ENCODE measurements at regions not wholly inside any gene's neighbourhood (a gene's known extent, or its start where the extent isn't known, plus 50 kb on each side); places are given as distances from the start of the nearest gene placed in this dataset.

DNA sequence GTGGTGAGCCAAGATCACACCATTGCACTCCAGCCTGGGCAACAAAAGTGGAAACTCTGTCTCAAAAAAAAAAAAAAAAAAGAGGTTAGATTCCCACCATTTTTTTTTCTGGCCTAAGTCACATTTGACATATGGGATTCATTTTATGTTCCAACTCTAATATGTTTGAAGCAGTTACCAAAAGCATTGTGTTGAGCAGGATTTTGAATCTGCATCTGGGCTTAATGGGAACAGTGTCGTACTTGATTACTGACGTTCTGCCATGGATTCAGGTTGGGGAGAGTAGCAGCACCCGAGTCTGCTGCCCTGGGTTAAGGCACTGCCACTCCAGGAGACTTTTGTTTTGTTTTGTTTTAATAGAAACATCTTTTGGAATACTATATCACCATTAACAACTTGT lies 348.7 kb upstream of the TBL1XR1 start:
- DNase-seq = no peak

GRCh38 chr3:177547711-177548350 lies 350.5 kb upstream of the TBL1XR1 start:
- no peak for DNase-seq

DNA sequence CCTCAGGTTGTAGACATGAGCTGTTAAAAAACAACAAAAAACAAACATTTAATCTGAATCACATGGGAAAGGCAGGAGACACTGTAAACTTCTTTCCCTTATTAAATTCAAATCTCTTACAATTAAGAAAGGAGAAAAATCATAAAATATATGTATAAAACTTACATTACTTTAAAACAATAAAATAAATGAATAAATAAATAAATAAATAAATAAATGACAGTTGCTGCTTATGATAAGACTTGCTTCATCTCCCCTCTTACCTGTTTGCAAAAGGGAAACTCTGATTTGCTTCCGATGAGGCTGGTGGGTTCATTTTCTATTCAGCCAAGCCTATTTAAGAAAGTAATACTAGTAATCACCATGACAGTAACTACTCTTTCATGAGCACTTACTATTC lies 353.4 kb upstream of the TBL1XR1 start:
- no peak for DNase-seq

GRCh38 chr3:177551431-177551836 lies 354.2 kb upstream of the TBL1XR1 start:
- no peak for DNase-seq

GRCh38 chr3:177552051-177552450 lies 354.8 kb upstream of the TBL1XR1 start:
- no peak for DNase-seq

DNA sequence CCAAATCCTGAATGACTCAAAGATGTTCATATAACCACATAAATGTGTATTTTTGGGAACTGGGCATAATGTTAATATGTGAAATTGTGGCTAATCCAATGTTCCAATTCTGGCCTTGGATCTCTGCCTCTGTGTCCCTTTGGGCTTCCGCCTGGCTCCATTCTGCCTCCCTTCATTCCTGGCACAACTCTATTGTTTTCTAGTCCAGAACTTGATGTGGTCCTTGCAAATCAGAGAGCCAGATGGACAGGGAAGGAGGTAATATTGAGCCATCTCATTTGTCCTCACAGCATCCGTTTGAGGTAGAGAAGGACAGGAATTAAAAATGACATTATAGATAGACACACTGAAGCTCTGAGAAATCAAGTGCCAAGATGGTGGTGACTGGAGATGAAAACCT lies 355.7 kb upstream of the TBL1XR1 start:
- no peak for DNase-seq

- no peak for DNase-seq
Observed at GRCh38 chr3:177553579-177553978, 356.3 kb upstream of the TBL1XR1 start.

GRCh38 chr3:177554895-177555759 lies 357.8 kb upstream of the TBL1XR1 start:
- DNase-seq = no peak

DNA sequence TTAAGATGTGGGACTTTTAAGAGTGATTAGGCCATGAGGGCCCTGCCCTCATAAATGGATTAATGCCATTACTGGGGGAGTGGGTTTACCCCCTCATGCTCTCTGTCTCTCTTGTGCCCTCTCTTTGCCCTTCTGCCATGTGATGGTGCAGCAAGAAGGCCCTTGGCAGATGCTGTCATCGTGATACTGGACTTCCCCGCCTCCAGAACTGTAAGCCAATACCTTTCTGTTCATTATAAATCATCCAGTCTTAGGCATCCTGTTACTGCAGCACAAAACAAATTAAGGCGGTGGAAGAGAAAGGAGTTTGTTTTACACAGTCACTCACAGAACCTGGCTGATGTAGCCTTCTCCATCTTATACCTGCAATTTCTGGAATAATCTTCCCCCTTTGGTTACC lies 360.3 kb upstream of the TBL1XR1 start:
- DNase-seq = no peak

GRCh38 chr3:177561365-177561764 lies 364.1 kb upstream of the TBL1XR1 start:
- no peak for DNase-seq

GRCh38 chr3:177561769-177562392 lies 364.6 kb upstream of the TBL1XR1 start:
- no peak for DNase-seq

DNA sequence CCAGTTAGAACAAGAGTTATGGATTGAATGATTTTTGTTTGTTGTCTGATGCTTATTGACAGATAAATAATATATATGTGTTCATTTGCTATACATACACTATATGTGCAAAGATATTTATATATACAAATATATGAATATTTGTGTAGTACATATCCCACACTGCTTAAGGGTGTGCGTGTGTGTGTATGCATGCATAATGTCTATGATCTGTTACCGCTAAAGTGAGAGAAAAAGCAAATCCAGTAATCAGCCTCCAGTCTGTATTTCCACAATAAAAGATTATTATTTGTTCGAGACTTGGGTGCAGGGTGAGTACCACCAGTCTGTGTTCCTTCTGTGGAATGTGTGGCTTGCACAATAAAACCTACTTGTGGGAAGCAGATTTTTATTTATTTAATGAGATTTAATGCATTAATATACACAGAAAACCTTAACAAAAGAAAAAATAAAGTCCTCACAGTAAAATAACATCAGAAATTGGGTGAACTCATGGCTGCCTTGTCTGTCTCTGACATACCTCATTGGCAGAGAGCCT lies 366.0 kb upstream of the TBL1XR1 start:
- DNase-seq = no peak

DNA sequence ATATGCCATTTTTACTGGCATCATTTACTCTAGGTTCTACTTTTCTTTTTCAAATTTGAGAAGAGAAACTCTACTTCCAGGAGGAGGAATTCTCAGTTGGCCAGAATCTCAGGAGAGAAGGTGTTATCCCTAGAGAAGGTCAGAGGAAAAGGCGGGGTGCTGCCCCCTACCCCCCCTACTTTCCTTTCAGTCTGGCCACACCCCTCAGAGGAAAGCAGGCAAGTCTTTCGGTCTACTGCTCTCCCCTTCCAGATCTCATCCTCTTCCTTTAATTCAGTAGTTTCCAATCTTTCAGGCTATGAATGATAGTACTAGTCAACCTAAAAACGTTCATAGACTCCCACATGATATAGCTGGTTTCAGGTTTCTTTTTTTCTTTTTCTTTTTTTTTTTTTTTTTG lies 366.5 kb upstream of the TBL1XR1 start:
- DNase-seq = no peak

DNA sequence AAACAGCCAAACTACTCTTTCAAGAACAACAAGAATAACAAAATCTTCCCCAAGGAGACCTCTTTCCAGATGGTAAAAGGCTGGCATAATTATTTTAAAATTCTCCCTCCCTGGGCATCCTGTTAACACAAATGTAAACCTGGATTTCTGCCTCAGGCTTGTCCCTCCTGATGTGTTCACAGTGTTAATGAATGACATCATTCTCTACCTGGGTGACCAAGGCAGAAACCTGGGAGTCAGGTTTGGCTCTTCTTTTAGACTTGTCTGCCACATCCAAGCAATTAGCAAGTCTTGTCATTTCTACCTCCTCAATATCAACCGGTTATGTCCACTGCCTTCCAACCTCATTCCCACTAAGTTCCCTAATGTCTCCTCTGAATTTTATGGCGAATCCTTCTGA lies 368.7 kb upstream of the TBL1XR1 start:
- DNase-seq = no peak

GRCh38 chr3:177567833-177568232 lies 370.6 kb upstream of the TBL1XR1 start:
- DNase-seq = no peak

GRCh38 chr3:177569193-177569592 lies 371.9 kb upstream of the TBL1XR1 start:
- no peak for DNase-seq

DNA sequence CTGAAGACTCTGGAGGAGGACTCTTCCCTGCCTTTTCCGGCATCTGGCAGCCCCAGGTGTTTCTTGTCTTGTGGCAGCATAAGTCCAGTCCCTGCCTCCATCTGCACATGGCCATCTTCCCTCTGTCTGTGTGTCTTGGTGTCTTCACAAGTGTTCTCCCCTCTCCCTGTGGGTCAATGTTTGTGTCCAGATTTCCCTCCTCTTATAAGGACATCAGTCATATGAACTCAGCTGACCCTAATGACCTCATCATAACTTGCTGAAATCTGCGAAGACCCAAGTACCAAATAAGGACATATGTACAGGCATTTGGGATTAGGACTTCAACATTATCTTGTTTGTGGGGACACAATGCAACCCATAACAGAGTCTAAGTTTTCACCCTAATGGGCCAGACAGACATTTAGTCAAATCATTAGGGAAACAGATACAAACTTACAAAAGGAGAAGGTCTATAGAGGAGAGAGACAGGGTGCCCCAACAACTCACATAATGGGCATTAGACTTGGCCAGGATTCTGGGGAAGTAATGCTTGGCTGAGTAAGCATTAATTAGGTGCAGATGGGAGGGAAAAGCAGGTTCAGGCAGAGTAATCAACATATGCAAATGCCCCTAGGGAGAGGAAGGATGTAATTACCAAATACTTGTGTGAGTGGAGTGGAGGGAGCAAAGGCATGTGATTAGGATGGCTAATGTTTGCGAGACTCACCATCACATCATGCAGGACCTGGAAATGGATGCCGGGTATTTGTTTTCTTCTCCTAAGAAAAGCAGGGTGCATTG lies 372.8 kb upstream of the TBL1XR1 start:
- no peak for DNase-seq

DNA sequence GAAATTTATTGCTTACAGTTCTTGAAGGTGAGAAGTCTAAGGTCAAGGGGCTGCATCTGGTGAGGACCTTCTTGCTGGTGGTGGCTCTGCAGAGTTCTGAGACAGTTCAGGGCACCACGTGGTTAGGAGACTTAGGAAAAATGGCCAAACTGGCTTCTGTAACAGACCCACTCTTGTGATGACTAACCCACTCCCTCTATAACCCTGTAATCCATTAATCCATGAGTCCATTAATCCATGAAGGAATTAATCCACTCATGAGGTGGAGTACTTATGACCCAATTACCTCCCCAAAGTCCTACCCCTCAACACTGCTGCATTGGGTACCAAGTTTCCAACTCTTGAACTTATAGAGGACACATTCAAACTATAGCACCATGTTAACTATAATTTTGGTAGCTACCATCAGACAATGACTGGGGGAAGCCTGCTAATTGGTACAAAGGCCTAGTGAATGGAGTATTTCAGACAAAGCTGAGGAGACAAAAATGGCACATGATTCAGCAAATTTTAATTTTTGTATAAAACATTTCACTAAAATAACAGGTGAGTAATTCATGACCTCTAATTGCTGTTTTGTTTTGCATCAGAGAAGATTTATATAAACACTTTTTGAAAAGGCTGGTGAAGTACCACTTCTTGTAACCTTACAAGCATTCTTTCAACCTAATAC lies 374.1 kb upstream of the TBL1XR1 start:
- no peak for DNase-seq

GRCh38 chr3:177571944-177572315 lies 374.6 kb upstream of the TBL1XR1 start:
- DNase-seq = no peak

DNA sequence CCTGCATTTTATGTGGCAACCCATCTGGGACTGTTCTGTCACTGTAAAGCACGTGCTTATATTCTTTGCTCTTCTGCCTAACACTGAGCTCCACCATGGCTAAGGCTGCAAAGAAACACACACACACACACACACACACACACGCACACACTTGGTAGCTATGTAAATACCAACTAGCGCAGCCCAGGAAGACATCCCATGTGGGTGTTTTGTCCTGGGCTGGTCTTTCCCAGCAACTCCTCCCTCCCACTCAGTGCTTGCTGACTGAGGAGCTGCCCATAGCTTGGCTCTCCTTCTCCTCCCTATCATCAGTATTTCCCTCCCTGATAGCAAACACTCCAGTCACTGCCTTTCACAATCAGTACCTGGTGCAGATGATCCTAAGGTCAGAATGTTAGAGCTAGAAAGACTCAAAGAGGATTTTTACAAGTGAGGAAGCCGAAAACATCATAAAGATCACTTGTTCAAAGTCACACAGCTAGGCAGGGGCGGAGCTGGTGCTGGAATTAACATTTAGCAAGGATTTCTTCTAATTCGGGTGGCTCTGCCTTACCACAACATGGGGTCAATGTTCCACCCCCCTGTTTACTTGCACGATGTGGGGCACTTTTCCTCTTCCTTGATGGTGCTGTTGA lies 377.1 kb upstream of the TBL1XR1 start:
- no peak for DNase-seq

- DNase-seq = no peak
Observed at GRCh38 chr3:177576746-177577145, 379.5 kb upstream of the TBL1XR1 start.

GRCh38 chr3:177578488-177578887 lies 381.2 kb upstream of the TBL1XR1 start:
- DNase-seq = no peak
